GM18520 (cell line): ENCODE measurements at regions not wholly inside any gene's neighbourhood (a gene's known extent, or its start where the extent isn't known, plus 50 kb on each side); places are given as distances from the start of the nearest gene placed in this dataset.
"Not testable (repeated sequence)": the region's sequence is repeated elsewhere in the genome, so short reads cannot be mapped to it uniquely, and the experiment has no call there.

Source experiments
- ATAC-seq: cut with Tn5 transposase; IDR thresholded peaks from one replicate; pipeline ENCODE4 v1.9.1; 2021; ENCODE audit not compliant: unreplicated experiment

DNA sequence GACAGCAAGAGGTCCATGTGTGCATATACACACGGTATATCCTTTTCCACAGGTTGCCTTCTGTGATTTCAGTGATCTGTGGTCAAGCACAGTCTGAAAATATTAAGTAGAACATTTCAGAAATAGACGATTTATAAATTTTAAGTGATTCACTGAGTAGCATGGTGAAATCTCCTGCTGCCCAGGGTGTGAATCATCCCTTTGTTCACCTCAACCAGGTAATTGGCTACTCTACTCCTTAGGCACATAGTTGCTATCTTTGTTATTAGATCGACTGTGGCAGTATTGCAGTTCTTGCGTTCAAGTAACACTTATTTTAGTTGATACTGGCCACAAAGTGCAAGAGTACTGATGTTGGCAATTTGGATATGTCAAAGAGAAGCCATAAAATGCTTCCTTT lies 1421.7 kb downstream of the GRIK2 start:
- ATAC-seq, result no peak

- no peak for ATAC-seq
Observed at GRCh38 chr6:102813489-102814275, 1420.2 kb downstream of the GRIK2 start.

GRCh38 chr6:102812242-102812641 lies 1418.7 kb downstream of the GRIK2 start:
- ATAC-seq, result no peak

GRCh38 chr6:102808944-102809505 lies 1415.5 kb downstream of the GRIK2 start:
- not testable (repeated sequence) for ATAC-seq

DNA sequence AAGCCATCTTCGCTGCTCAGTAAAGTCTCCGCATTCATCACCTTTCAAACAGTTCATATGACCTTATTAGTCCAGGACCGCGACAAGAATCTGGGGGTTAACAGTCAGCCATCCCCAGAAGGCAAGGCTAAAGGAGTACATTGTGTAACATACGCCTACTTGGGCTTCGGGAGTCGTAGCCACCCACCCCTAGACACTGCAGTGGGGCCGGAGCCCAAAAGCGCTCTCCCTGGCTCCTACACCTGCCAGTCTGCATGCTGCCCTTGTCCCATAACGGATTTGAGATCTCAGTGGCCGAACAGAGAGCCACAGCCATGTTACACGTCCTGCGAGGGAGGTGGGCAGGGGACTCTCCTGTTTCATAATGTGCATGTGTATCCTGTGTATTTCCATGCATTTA lies 1405.5 kb downstream of the GRIK2 start:
- no peak for ATAC-seq

- ATAC-seq, result no peak
Observed at GRCh38 chr6:102798636-102799035, 1405.1 kb downstream of the GRIK2 start.

DNA sequence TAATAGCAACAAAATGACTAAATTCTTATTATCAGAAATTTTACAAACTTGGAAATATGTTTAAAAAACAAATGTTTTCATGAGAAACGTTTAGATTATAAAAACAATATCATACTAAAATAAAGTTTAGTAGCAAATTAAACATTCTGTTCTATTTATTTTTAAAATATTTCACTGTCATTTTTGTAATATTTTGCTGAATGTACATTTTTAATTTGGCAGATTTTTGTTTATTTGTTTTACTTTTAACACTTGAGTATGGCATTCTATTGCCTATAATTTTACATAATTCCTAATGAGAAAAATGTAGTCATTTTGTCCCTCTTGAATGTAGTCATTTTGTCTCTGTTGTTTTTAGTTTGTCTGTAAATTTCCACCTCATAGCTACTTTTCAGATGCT lies 1400.2 kb downstream of the GRIK2 start:
- no peak for ATAC-seq

DNA sequence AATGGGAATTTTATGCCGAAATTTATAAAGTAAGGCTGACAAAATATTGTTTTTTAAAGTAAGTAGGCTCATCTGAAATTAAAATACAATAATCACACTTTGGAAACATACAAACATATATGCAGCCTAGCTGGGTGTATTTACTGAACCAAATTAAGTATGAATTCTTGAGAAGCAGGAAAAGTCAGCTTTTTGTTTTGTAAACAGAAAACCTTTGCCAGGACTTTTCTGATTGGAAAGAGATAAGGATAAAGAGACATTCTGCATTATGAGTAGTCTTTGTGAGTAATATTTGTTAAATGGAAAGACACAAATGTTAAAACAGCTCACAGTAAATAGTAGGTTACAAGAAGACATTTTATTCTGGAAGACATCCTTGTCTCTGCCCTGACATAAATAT lies 1380.8 kb downstream of the GRIK2 start:
- no peak for ATAC-seq

- ATAC-seq, result no peak
Observed at GRCh38 chr6:102773636-102774035, 1380.1 kb downstream of the GRIK2 start.

DNA sequence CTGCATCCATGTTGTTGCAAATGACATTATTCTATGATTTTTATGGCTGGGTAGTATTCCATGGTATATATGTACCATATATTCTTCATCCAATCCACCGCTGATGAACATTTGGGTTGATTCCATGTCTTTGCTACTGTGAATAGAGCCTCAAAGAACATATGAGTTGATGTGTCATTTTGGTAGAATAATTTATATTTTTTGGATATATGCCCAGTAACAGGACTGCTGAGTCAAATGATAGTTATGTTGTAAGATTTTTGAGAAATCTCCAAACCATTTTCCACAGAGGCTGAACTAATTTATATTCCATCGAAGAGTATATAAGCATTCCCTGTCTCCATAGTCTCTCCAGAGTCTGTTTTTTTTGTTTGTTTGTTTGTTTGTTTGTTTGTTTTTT lies 1373.5 kb downstream of the GRIK2 start:
- ATAC-seq, result no peak

DNA sequence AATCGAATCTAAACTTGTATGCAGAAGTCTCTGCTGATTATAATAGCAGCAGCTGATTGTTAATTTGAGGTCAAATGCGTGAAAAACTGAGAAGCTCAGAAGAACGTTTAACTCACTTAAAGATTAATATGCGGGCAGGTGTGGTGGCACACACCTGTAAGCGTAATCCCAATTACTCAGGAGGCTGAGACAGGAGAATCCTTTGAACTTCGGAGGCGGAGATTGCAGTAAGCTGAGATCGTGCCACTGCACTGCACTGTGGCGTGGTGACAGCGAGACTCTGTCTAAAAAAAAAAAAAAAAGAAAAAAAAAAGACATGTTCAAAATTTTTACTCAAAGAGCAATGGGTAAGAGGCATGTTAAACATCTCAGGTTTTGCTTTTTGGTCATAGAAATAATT lies 1370.8 kb downstream of the GRIK2 start:
- no peak for ATAC-seq

DNA sequence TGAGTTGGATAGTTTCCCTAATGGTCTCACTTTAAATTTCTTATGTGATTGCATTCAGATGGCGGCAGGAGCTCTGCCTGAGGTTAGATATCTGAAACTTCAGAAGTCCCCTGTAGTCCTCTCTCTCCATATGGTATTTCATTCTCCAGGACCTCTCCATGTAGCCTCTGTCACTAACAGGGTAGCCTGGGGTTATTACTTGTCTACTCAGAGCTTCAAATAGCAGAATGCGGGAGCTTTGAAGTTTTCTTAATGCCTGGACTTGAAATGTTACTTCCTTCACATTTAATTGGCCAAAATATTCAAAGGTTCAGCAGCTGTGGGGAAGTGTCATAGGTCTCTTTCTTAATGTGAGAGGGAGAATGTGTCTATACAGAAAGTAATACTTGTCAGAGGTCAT lies 1370.4 kb downstream of the GRIK2 start:
- ATAC-seq, result no peak

GRCh38 chr6:102761872-102762271 lies 1368.4 kb downstream of the GRIK2 start:
- no peak for ATAC-seq

DNA sequence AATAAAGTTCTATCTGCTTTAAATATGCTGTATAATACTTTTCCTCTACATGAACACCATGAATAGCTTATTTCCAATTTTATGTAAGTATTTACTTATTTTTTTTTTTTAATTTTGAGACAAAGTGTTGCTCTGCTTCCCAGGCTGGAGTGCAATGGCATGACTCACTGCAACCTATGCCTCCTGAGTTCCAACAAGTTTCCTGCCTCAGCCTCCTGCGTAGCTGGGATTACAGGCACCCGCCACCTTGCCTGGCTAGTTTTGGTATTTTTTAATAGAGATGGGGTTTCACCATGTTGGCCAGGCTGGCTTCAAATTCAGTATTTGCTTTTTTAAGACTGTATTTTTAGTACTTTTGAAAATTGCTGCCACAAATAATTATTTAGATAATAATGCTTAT lies 1365.9 kb downstream of the GRIK2 start:
- ATAC-seq, result no peak

DNA sequence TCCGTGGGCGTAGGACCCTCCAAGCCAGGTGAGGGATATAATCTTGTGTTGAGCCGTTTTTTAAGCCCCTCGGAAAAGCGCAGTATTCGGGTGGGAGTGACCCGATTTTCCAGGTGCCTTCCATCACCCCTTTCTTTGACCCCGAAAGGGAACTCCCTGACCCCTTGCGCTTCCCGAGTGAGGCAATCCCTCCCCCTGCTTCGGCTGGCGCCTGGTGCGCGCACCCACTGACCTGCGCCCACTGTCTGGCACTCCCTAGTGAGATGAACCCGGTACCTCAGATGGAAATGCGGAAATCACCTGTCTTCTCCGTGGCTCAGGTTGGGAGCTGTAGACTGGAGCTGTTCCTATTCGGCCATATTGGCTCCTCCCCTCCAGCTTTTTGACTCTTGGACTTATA lies 1365.0 kb downstream of the GRIK2 start:
- ATAC-seq, result not testable (repeated sequence)

- no peak for ATAC-seq
Observed at GRCh38 chr6:102749210-102749971, 1355.9 kb downstream of the GRIK2 start.

DNA sequence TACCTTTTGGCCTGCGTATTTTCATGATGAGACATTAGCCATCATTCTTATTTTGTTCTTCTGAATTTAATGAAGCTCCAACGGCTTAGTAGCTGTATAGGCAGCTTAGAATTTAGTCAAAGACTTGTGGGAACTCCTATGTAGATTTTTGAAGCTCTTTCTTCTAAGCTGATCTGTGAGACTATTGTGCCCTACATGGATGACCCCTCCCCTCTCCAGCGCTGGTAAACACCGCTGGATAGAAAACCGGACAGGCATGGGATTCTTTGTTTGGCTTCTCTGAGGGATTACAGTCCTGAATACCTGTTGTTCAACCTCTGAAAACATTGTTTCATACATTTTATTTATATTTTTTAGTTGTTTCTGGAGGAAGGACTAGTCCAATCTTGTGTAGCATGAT lies 1353.4 kb downstream of the GRIK2 start:
- ATAC-seq, result no peak

DNA sequence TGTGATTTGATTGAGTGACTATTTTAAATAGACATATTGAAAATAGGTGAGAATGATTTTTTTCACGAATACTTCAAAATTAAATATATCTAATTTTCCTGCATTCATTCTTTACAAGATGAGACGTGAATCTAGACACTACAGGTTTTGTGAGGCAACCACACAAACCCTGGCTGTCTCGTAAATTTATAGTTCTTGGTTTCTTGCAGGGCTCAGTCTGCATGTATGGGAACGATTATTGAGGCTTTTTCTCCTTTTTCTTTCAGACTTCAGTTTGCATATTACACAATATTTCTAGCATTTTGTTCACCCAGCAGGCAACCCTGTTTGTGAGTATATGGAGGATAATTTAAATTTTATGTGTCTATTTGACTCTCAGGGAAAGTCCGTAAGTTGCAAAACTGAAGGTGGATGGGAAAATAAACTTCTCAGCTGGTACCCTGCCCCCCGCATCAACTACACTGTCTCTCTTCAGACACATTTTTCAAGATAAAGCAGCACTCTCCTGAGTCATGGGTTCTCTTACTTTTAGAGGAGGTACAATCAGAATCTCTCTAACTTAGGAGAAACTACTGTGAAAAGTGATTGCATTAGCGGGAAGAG lies 1349.3 kb downstream of the GRIK2 start:
- ATAC-seq, result no peak

- no peak for ATAC-seq
Observed at GRCh38 chr6:102742028-102742427, 1348.5 kb downstream of the GRIK2 start.

GRCh38 chr6:102736941-102737368 lies 1343.4 kb downstream of the GRIK2 start:
- ATAC-seq, result no peak

- ATAC-seq, result no peak
Observed at GRCh38 chr6:102732898-102733297, 1339.4 kb downstream of the GRIK2 start.

GRCh38 chr6:102722086-102722485 lies 1328.6 kb downstream of the GRIK2 start:
- not testable (repeated sequence) for ATAC-seq
